ENCODE measurements at regions not wholly inside any gene's neighbourhood (a gene's known extent, or its start where the extent isn't known, plus 50 kb on each side); places are given as distances from the start of the nearest gene placed in this dataset.
"Not testable (repeated sequence)": the region's sequence is repeated elsewhere in the genome, so short reads cannot be mapped to it uniquely, and the experiment has no call there.

- TF ChIP-seq CTCF (IDR thresholded peaks at IDR 0.05; ENCODE audit: control extremely low read depth in 1 of 3, insufficient read depth in 1 of 3, low read depth in 1 of 3, low read length in 3 of 3); ASH2L (IDR thresholded peaks at IDR 0.05; ENCODE audit: low read length); EZH2 (IDR thresholded peaks at IDR 0.05; ENCODE audit: low read depth, low read length, severe bottlenecking); CTBP2 (IDR thresholded peaks at IDR 0.05; ENCODE audit: borderline replicate concordance, insufficient read depth, insufficient read length, low read length); POLR2A (IDR thresholded peaks at IDR 0.05; ENCODE audit: control extremely low read depth in 1 of 2, low read depth in 2 of 2, low read length in 2 of 2); EGR1 (IDR thresholded peaks at IDR 0.05; ENCODE audit: borderline replicate concordance, low read depth, low read length); CREB1 (IDR thresholded peaks at IDR 0.05); CHD2 (IDR thresholded peaks at IDR 0.05; ENCODE audit: low read length): not testable (repeated sequence)
Observed at GRCh38 chr7:81247364-81247763, 328.5 kb upstream of the SEMA3C start.
